Heart left ventricle (tissue), 13 donors: ENCODE measurements at regions not wholly inside any gene's neighbourhood (a gene's known extent, or its start where the extent isn't known, plus 50 kb on each side); places are given as distances from the start of the nearest gene placed in this dataset.

Experiments
- POLR2A ChIP-seq, 2 donors: fragments of 450-650 bp; IDR thresholded peaks; one replicate each; pipeline ENCODE4 v1.6.1; 2017; ENCODE audit warnings: antibody characterized with exemption in 2 of 2, mild to moderate bottlenecking in 2 of 2, moderate library complexity in 2 of 2
- TF ChIP-seq, protein P1 (sequence below), 12 donors: fragments of 200-600 bp; sonication (generic) in 4 of 12; IDR thresholded peaks; one replicate each; pipeline versions ENCODE4 v1.5.0 to v1.8.0; 2018 to 2022; ENCODE audit warnings: antibody characterized with exemption in 12 of 12, mild to moderate bottlenecking in 5 of 12
- donor health status: ischemic (EF 13 %, LVEDD 7.1; RV severe dilation, severe dysfunction).
- donor health status: DM: no; HTN: yes; CAD: no.
- donor health status: DM: no; HTN: no; CAD: no.
- donor health status: ischemic (EF 25% LVEDD 6.9; RV normal size, moderate dysfunction).
- donor health status: ischemic (EF 25% LVEDD 5.7; RV mildly dilated, moderate dysfunction).
- donor health status: ischemic (EF 35%, LVEDD 5.7; RV mildly dilated, moderate dysfunction).
- donor health status: nonischemic (EF 11% LVEDD 7.7; RV severe dilation, severe dysfunction).
- donor health status: DM: yes; HTN: yes; CAD: no.
- donor health status: PGD.
- donor health status: ischemic (EF 29% LVEDD 5.4; RV normal size, mild dysfunction).
- donor health status: nonischemic (EF 23%, LVEDD 6.1; RV moderate dilation, normal function).

GRCh38 chr3:181868576-181869082 lies 156.9 kb downstream of the SOX2 start:
- TF ChIP-seq POLR2A (IDR thresholded peaks at IDR 0.05): no peak
- TF ChIP-seq, protein P1, sequence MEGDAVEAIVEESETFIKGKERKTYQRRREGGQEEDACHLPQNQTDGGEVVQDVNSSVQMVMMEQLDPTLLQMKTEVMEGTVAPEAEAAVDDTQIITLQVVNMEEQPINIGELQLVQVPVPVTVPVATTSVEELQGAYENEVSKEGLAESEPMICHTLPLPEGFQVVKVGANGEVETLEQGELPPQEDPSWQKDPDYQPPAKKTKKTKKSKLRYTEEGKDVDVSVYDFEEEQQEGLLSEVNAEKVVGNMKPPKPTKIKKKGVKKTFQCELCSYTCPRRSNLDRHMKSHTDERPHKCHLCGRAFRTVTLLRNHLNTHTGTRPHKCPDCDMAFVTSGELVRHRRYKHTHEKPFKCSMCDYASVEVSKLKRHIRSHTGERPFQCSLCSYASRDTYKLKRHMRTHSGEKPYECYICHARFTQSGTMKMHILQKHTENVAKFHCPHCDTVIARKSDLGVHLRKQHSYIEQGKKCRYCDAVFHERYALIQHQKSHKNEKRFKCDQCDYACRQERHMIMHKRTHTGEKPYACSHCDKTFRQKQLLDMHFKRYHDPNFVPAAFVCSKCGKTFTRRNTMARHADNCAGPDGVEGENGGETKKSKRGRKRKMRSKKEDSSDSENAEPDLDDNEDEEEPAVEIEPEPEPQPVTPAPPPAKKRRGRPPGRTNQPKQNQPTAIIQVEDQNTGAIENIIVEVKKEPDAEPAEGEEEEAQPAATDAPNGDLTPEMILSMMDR (IDR thresholded peaks at IDR 0.05): no peak
